HG02852 (cell line): ENCODE measurements at regions not wholly inside any gene's neighbourhood (a gene's known extent, or its start where the extent isn't known, plus 50 kb on each side); places are given as distances from the start of the nearest gene placed in this dataset.

Experiments
- ATAC-seq: cut with Tn5 transposase; IDR thresholded peaks from one replicate; pipeline ENCODE4 v1.9.1; 2021; ENCODE audit warnings: mild to moderate bottlenecking, moderate library complexity; ENCODE audit not compliant: unreplicated experiment

DNA sequence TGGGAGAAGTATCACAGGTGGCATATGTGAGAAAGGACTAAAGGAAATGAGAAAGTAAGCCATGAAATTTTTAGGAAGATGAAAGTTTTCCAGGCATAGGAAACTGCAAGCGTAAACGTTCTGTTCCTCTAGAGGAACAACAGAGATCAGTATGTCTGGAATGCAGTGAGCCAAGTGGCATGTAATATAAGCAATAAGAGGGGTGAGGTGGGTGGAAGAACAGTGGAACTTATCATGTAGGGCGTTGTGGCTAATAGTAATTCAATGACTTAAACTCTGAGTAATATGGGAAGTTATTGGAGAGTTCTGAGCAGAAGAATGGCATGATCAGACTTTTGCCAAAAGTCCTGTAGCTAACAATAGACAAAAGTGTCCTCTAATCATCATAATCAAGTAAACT lies 902.9 kb downstream of the EPHA3 start:
- no peak for ATAC-seq

GRCh38 chr3:90011131-90011530 lies 903.7 kb downstream of the EPHA3 start:
- ATAC-seq = no peak

DNA sequence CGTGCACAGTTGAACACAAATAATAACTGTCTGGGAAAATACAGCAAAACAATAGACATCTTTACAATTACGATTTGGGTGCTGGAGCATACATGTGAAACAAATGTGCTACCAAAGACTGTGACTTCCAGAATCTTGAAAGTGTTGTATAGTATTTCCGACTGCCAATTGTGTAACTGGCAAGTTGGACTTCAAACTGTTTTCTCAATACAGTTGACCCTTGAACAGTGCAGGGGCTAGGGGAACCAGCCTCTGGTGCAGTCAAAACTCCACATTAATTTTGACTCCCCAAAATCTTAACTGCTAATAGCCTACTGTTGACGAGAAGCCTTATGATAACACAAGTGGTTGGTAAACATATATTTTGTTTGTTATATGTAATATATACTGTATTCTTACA lies 904.2 kb downstream of the EPHA3 start:
- no peak for ATAC-seq

GRCh38 chr3:90011996-90012395 lies 904.6 kb downstream of the EPHA3 start:
- no peak for ATAC-seq

DNA sequence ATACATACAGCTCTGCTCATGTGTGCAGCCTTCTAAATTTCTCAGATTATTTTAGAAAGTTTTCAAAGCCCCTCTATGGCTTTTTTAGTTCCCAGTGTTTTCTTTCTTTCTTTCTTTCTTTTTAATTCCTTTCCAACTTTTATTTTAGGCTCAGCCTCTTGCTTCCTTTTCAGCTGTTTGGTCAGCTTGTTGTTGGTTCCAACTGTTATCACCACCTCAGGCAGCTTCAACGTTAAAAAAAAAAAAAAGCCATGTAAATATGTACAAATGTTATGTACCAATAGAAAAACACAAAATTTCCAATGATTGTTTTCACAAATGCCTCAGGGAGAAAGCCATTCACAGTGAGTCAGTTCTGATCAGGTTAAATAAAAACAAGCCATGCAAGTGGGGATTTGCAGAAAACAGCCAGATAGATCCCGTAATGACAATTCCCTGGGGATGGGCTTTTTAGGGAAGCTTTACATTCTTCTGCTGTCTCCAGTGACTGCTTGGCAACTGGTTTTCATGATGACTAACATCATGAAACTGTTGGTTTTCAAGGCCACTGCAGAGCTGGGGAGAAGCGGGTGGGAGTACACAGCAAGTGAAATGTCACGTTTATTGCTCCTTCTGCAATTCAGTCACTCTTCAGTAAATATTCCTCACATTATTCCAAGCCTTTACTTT lies 908.4 kb downstream of the EPHA3 start:
- no peak for ATAC-seq

DNA sequence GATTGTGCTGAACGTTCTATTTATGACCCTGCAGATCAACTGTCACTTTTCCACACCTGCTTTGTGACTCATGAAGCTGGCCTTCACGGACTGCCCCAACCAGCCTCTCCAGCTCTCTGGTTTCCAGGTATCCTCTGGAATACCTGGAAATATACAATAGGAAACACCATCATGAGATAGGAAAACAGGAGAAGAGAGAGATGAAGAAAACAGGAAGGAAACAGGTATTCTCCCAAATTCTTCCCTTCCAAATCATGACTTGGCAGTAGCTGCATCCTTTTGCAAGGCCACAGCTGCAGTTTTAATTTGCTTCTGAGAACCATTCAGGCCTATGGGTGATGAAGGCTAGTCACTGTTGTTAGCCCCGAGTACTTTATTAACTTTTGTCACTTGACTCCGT lies 909.1 kb downstream of the EPHA3 start:
- ATAC-seq = no peak

DNA sequence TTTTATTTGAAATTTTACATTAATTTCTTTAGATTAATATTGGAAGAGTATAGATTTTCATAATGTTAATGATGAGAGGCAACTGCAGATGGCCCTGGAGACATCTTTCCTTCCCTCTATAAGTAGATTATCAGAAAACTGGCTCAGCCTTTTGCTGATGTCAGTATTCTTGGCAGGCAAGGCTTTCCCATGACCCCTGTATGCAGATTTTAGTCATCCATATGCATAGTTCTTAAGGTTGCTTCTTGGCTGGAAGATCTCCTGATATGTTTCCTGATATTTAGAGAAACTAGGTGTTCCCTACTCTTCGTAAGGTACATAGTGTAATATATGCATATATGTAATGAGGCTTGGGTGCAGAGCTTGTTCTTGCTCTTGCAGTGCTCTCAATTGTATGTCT lies 911.4 kb downstream of the EPHA3 start:
- ATAC-seq = no peak

DNA sequence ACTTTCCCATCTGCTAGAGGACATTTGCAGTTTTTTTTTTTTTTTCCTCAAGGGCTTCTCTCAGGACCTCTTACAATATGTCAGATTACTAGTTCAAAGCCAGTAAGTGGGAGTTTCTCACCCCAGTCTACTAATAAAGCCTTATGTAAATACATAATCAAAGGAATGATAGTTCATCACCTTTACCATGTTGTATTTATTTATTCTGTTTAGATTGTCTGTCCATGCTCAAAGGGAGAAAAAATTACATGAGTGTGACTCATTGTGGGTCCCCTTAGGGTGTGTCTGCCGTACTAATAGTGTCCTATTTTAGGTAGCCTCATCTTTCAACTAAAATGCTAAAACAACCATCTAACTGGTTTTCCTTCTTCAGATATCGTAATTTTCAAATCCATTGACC lies 917.6 kb downstream of the EPHA3 start:
- ATAC-seq = no peak

DNA sequence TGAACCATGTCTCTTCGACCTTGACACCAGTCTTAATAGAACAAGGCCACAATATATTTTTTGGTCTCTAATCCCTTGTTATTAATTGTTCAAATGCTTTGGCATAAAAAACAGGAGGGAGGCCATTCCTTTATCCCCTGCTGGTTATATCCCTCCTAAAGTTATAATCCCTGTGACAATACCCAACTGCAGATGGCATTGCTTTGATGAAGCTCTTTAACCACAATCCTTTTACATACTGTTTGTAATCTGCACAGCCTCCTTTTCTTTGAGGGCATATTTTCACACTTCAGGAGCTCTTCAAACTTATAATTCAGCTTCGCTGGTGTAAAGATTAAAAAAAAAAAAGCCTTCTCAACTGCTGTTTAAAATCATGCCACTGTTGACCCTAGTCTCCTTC lies 919.0 kb downstream of the EPHA3 start:
- ATAC-seq = no peak

DNA sequence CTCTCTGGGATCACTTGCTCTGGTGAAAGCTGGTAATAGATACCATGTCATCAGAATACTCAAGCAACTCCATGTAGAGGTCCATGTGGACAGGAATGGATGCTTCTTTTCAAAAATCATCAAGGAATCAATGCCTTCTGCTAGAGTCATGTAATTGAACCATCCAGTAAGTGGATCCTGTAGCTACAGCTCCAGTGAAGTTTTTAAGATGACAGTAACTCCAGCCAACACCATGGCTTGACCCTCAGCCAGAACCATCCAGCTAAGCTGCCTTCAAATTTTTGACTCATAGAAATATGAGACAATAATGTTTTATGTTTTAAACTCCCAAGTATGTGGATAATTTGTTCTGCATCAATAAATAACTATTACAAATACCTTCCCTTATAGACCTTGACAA lies 923.7 kb downstream of the EPHA3 start:
- no peak for ATAC-seq

- ATAC-seq = no peak
These were observed 925.7 kb downstream of the EPHA3 start for GRCh38 chr3:90032980-90033641.

- ATAC-seq = no peak
These were observed 926.6 kb downstream of the EPHA3 start for GRCh38 chr3:90034038-90034437.

GRCh38 chr3:90035643-90036042 lies 928.2 kb downstream of the EPHA3 start:
- ATAC-seq = no peak

GRCh38 chr3:90036939-90037469 lies 929.6 kb downstream of the EPHA3 start:
- no peak for ATAC-seq

- ATAC-seq = no peak
These were observed 932.6 kb downstream of the EPHA3 start for GRCh38 chr3:90039994-90040393.

- ATAC-seq = no peak
These were observed 933.1 kb downstream of the EPHA3 start for GRCh38 chr3:90040554-90040953.

DNA sequence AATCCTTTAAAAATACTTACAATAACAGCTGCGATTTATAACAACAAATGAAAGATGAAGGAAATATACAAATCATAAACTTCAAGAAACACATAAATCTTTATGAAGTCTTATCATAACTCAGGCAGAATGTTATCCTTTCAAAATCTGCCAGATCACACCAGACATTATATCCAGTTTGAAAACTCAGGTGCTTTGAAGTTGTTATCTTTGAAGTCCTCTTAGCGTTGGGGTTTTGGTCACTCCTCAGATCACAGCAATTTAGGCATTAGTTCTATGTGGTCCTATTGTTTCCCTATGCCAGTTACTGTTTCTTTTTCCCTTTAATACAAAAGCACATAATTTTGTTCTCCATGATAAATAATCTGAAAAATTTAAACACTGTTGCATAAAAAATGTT lies 934.6 kb downstream of the EPHA3 start:
- no peak for ATAC-seq

GRCh38 chr3:90043287-90043686 lies 935.9 kb downstream of the EPHA3 start:
- ATAC-seq = no peak

- ATAC-seq = no peak
These were observed 936.8 kb downstream of the EPHA3 start for GRCh38 chr3:90044084-90044816.

DNA sequence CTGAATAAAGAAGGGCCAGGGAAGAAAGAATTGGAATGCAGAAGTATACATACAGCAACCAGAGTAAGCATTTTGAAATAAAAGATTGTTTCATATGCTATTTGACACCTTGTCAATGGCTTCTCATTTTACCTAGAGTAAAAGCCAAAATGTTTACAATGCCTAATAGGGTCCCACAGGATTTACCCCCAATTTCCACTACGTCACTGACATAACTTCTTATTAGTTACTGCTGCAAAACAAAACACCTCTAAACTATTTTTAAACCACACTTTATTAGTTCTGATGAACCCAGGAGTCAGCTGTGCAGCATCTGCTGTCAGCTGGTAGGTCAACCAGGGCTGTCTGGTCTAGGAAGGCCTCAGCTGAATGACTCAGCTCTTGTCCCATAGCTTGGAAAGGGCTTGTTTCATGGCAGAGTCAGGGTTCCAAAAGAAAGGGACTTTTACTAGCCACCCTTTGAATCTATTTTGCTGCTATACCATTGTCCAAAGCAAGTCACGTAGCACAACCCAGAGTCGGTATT lies 945.1 kb downstream of the EPHA3 start:
- no peak for ATAC-seq

DNA sequence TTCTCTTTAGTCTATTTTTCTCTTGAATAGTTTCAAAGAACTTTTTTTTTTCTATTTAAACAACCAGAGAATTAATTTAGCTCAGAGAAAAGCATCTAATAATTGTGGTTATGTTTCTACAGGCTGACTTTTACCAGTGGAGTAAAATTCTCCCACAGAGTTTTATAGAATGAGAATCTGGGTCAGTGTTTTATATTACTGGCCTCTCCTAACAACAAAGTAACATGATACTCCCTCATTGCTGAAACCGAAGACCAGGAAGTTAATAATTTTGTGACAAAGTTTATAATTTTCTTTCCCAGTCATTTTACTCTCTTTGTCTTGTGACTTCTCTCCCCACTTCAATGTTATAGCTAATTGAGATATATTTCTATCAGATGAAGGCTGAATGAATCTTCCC lies 946.9 kb downstream of the EPHA3 start:
- no peak for ATAC-seq

DNA sequence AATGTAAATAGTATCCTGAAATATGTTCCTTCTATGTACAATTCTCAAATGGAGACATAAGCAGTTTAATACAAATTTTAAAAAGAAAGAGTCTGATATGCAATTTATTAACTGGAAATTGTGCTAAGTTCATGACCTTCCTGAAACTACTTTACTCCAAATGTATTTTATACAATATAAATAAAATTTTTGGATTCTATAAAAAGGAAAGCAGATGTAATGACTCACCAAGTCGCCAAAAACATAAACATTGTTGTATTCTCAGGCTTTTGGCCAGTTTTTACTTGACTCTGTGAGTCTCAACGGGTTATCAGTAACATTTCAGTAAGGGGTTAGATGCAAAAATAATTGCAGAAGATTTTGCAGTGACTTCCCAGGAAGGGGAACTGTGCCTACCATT lies 948.2 kb downstream of the EPHA3 start:
- no peak for ATAC-seq
